GM13976 (cell line): ENCODE measurements at regions not wholly inside any gene's neighbourhood (a gene's known extent, or its start where the extent isn't known, plus 50 kb on each side); places are given as distances from the start of the nearest gene placed in this dataset.
"Not testable (repeated sequence)": the region's sequence is repeated elsewhere in the genome, so short reads cannot be mapped to it uniquely, and the experiment has no call there.

Experiments used
- DNase-seq: peaks from one replicate; pipeline ENCODE4 v3.0.0; 2012; ENCODE audit warnings: low spot score
- CTCF ChIP-seq: IDR thresholded peaks from 2 replicates; pipeline ENCODE4 v1.5.1; 2012; ENCODE audit warnings: borderline replicate concordance, mild to moderate bottlenecking; ENCODE audit not compliant: insufficient read depth; ENCODE audit errors: extremely low read depth, missing control alignments, control extremely low read depth
- in situ Hi-C: fragments of 300-500 bp; cut with MboI; formaldehyde crosslinking; loops from one replicate; pipeline ENCODE4 v1.12.0; 2022; ENCODE audit warnings: low sequenced_read_pairs, mixed read lengths, inconsistent platforms; ENCODE audit not compliant: unreplicated experiment

- TF ChIP-seq CTCF: no peak
- in situ Hi-C loops: no loop called here
- DNase-seq: no peak
These were observed 118.7 kb upstream of the CDK6 start for GRCh38 chr7:92955081-92955480.

GRCh38 chr7:92953657-92954056, 117.3 kb upstream of the CDK6 start:
- in situ Hi-C loops: no loop called here
- DNase-seq: no peak
- no peak for TF ChIP-seq CTCF

DNA sequence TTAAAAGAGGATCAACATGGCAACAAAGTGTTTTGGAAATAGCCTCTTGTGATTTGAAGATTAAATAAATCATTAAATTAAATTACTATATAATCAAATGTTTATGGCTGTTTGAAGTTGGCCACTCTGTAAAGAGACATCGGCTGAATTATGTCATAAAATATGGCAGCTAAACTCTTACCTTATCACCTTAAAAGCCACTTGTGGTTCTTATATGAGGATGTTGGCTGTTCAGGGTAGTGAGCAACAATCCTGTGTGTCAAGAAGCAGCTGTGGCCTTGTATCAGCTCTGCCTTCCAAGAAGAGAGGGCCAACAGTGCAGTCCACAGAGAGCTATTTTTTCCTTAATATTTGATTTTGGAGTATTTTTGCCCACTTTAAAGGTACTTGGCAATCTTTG, 113.4 kb upstream of the CDK6 start:
- DNase-seq: no peak
- in situ Hi-C loops: no loop called here
- no peak for TF ChIP-seq CTCF

DNA sequence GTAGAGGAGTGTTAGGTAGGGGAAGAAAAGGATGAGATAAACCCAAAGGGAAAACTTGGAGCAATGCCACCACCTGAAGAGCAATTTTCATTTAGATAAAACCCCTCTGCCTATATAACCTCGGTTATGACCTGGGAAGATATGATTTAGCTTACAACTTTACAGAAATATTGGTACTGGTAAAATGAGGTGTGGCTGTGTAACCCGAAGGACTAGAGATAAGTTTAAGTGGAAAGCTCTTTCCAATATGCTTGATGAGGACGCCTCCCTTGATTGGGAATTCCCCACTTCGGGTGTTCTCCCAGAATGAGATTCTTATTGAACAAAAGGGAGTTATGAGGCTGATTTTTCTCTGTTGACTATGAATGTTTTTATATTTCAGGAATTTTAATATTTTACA, 109.5 kb upstream of the CDK6 start:
- no peak for TF ChIP-seq CTCF
- no peak for DNase-seq
- in situ Hi-C loops: no loop called here

GRCh38 chr7:92944633-92945032, 108.3 kb upstream of the CDK6 start:
- no peak for TF ChIP-seq CTCF
- no peak for DNase-seq
- in situ Hi-C loops: no loop called here

DNA sequence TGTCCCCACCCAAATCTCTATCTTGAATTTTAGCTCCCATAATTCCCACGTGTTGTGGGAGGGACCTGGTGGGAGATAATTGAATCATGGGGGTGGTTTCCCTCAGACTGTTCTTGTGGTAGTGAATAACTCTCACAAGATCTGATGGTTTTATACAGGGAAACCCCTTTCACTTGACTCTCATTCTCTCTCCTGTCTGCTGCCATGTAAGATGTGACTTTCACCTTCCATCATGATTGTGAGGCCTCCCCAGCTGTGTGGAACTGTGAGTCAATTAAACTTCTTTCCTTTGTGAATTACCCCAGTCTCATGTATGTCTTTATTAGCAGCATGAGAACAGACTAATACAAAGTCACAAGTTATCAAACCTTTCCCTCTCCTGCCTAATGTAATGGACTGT, 106.3 kb upstream of the CDK6 start:
- in situ Hi-C loops, DNase-seq: not testable (repeated sequence)

GRCh38 chr7:92939666-92940360, 103.4 kb upstream of the CDK6 start:
- DNase-seq: no peak
- in situ Hi-C loops: no loop called here
- no peak for TF ChIP-seq CTCF
